H9 (cell line): ENCODE measurements at regions not wholly inside any gene's neighbourhood (a gene's known extent, or its start where the extent isn't known, plus 50 kb on each side); places are given as distances from the start of the nearest gene placed in this dataset.

ENCODE experiments used
- DNase-seq: peaks from one replicate; pipeline ENCODE4 v3.0.0-alpha.2; 2017
- H2AFZ ChIP-seq: one replicate; pipeline ENCODE4 v1.6.1; 2013; ENCODE audit warnings: mild to moderate bottlenecking, low read length, control low read depth, moderate library complexity
- H2AK5ac ChIP-seq: 2 replicates; pipeline ENCODE4 v1.6.1; 2013; ENCODE audit warnings: low read length, control low read depth, mixed read lengths; ENCODE audit not compliant: insufficient read length
- H2BK120ac ChIP-seq: one replicate; pipeline ENCODE4 v1.6.1; 2013; ENCODE audit warnings: low read depth, mild to moderate bottlenecking, low read length, control low read depth, inconsistent platforms; ENCODE audit not compliant: poor library complexity, severe bottlenecking
- H2BK12ac ChIP-seq: 2 replicates; pipeline ENCODE4 v1.6.1; 2013; ENCODE audit warnings: low read length, control low read depth, mixed read lengths, low read depth; ENCODE audit not compliant: insufficient read length
- H2BK15ac ChIP-seq: 2 replicates; pipeline ENCODE4 v1.6.1; 2013; ENCODE audit warnings: low read depth, low read length, control low read depth
- H2BK20ac ChIP-seq: one replicate; pipeline ENCODE4 v1.6.1; 2013; ENCODE audit warnings: low read depth, mild to moderate bottlenecking, low read length, control low read depth, inconsistent platforms; ENCODE audit not compliant: poor library complexity, severe bottlenecking
- H2BK5ac ChIP-seq: 2 replicates; pipeline ENCODE4 v1.6.1; 2013; ENCODE audit warnings: low read length, control low read depth, mixed read lengths; ENCODE audit not compliant: insufficient read length
- H3K14ac ChIP-seq: 2 replicates; pipeline ENCODE4 v1.6.1; 2013; ENCODE audit warnings: low read length, control low read depth; ENCODE audit not compliant: insufficient read depth
- H3K18ac ChIP-seq: 2 replicates; pipeline ENCODE4 v1.6.1; 2013; ENCODE audit warnings: low read depth, mild to moderate bottlenecking, mixed read lengths, low read length, control low read depth; ENCODE audit not compliant: insufficient read length
- H3K23ac ChIP-seq: 2 replicates; pipeline ENCODE4 v1.6.1; 2013; ENCODE audit warnings: low read length, control low read depth, mixed read lengths, low read depth; ENCODE audit not compliant: insufficient read length
- H3K23me2 ChIP-seq: 2 replicates; pipeline ENCODE4 v1.6.1; 2013; ENCODE audit warnings: low read depth, mild to moderate bottlenecking, mixed read lengths, low read length, control low read depth; ENCODE audit not compliant: insufficient read length, poor library complexity, severe bottlenecking
- H3K27ac ChIP-seq: 2 replicates; pipeline ENCODE4 v1.5.1; 2013; ENCODE audit warnings: low read length, control low read depth, mixed read lengths, low read depth; ENCODE audit not compliant: insufficient read length
- H3K27me3 ChIP-seq: 2 replicates; pipeline ENCODE4 v1.6.1; 2013; ENCODE audit warnings: low read length, control low read depth, inconsistent platforms; ENCODE audit not compliant: insufficient read depth
- H3K4ac ChIP-seq: 2 replicates; pipeline ENCODE4 v1.6.1; 2013; ENCODE audit warnings: low read depth, mild to moderate bottlenecking, control low read depth, inconsistent platforms, low read length, moderate library complexity
- H3K4me1 ChIP-seq: 2 replicates; pipeline ENCODE4 v1.6.1; 2013; ENCODE audit warnings: low read length, control low read depth, inconsistent platforms; ENCODE audit not compliant: insufficient read depth
- H3K4me2 ChIP-seq: 2 replicates; pipeline ENCODE4 v1.6.1; 2013; ENCODE audit warnings: low read length, control low read depth, mixed read lengths; ENCODE audit not compliant: insufficient read length, insufficient read depth
- H3K56ac ChIP-seq: 2 replicates; pipeline ENCODE4 v1.6.1; 2013; ENCODE audit warnings: low read depth, mild to moderate bottlenecking, mixed read lengths, low read length, control low read depth; ENCODE audit not compliant: insufficient read length
- H3K79me1 ChIP-seq: 2 replicates; pipeline ENCODE4 v1.6.1; 2013; ENCODE audit warnings: low read depth, mild to moderate bottlenecking, moderate library complexity, low read length, control low read depth, inconsistent platforms; ENCODE audit not compliant: insufficient read depth, poor library complexity, severe bottlenecking
- H3K79me2 ChIP-seq: 2 replicates; pipeline ENCODE4 v1.6.1; 2013; ENCODE audit warnings: low read length, control low read depth, inconsistent platforms; ENCODE audit not compliant: insufficient read depth
- H3K9ac ChIP-seq: 2 replicates; pipeline ENCODE4 v1.6.1; 2013; ENCODE audit warnings: low read length, control low read depth, mixed read lengths; ENCODE audit not compliant: insufficient read length; ENCODE audit errors: extremely low read depth
- H3K9me3 ChIP-seq: one replicate; pipeline ENCODE4 v1.6.1; 2013; ENCODE audit warnings: low read depth, low read length, inconsistent platforms; ENCODE audit not compliant: control insufficient read depth
- H3T11ph ChIP-seq: one replicate; pipeline ENCODE4 v1.6.1; 2013; ENCODE audit warnings: mild to moderate bottlenecking, low read length, control low read depth, inconsistent platforms
- H4K20me1 ChIP-seq: one replicate; pipeline ENCODE4 v1.6.1; 2013; ENCODE audit not compliant: control insufficient read depth, insufficient read length, insufficient read depth
- H4K5ac ChIP-seq: 2 replicates; pipeline ENCODE4 v1.6.1; 2013; ENCODE audit warnings: low read depth, mild to moderate bottlenecking, mixed read lengths, low read length, control low read depth; ENCODE audit not compliant: insufficient read length
- H4K8ac ChIP-seq: replicated peaks from 2 replicates; pipeline ENCODE4 v1.6.1; 2013; ENCODE audit warnings: low read length, control low read depth, mixed read lengths, low read depth; ENCODE audit not compliant: insufficient read length
- H4K91ac ChIP-seq: 2 replicates; pipeline ENCODE4 v1.6.1; 2013; ENCODE audit warnings: low read depth, mild to moderate bottlenecking, moderate library complexity, mixed read lengths, low read length, control low read depth; ENCODE audit not compliant: insufficient read length
- H3K27ac Mint-ChIP-seq, 3 experiments: 2 replicates in 2 of 3; 3 replicates in 1 of 3; pipeline ENCODE4 v1.8.0; 2020 to 2021; ENCODE audit warnings: mixed read lengths in 3 of 3, mild to moderate bottlenecking in 1 of 3, moderate library complexity in 1 of 3
- H3K27me3 Mint-ChIP-seq: 2 replicates; pipeline ENCODE4 v1.8.0; 2021; ENCODE audit warnings: low read depth, mild to moderate bottlenecking, moderate library complexity, mixed read lengths
- H3K36me3 Mint-ChIP-seq, 3 experiments: 2 replicates in 2 of 3; 3 replicates in 1 of 3; pipeline ENCODE4 v1.8.0; 2020 to 2021; ENCODE audit warnings: low read depth in 3 of 3, mixed read lengths in 3 of 3; ENCODE audit not compliant: insufficient read depth in 1 of 3
- H3K4me1 Mint-ChIP-seq, 2 experiments: 2 replicates each; pipeline ENCODE4 v1.8.0; 2020; ENCODE audit warnings: mixed read lengths in 2 of 2
- H3K4me3 Mint-ChIP-seq, 2 experiments: 2 replicates in 1 of 2; 3 replicates in 1 of 2; pipeline ENCODE4 v1.8.0; 2020 to 2021; ENCODE audit warnings: mild to moderate bottlenecking in 2 of 2, mixed read lengths in 2 of 2, moderate library complexity in 1 of 2
- H3K9me3 Mint-ChIP-seq, 2 experiments: 2 replicates in 1 of 2; 3 replicates in 1 of 2; pipeline ENCODE4 v1.8.0; 2020; ENCODE audit warnings: mild to moderate bottlenecking in 2 of 2, mixed read lengths in 2 of 2, moderate library complexity in 1 of 2
- CTCF ChIP-seq: fragments of 200-600 bp; sonication (generic); conservative IDR thresholded peaks from 3 replicates; pipeline ENCODE4 v1.8.0; 2021; ENCODE audit warnings: antibody characterized with exemption, mild to moderate bottlenecking
- WGBS: extraction: QIAGEN DNeasy Blood & Tissue Kit; methylation state at CpG from one replicate; pipeline ENCODE4 v1.1.7; 2013; ENCODE audit warnings: missing lambda C conversion rate, low lambda C conversion rate, mixed read lengths; ENCODE audit not compliant: insufficient read length; ENCODE audit errors: extremely low coverage; 5-methylcytosine and 5-hydroxymethylcytosine counted together

- no peak overlapping the region for H3K4me3 Mint-ChIP-seq
- Histone ChIP-seq H3T11ph (no peak overlapping the region), H2AK5ac (no peak overlapping the region), H3K18ac (no peak overlapping the region), H3K14ac (peak overlapping the region; percentile 17; the same call in 1 of the 2 replicates), H3K9ac (no peak overlapping the region), H4K8ac (no peak overlapping the region), H3K56ac (no peak overlapping the region), H2BK15ac (no peak overlapping the region), H2BK120ac (no peak overlapping the region), H4K91ac (no peak overlapping the region), H2BK20ac (no peak overlapping the region), H4K5ac (no peak overlapping the region), H3K23me2 (peaks cover 3% of the 10 kb centered on the region), H3K79me1 (no peaks in the 10 kb centered on the region), H3K9me3 (no peaks in the 10 kb centered on the region), H3K4me1 (no peaks in the 10 kb centered on the region; the same call in 1 of the 2 replicates), H3K27me3 (no peaks in the 10 kb centered on the region), H4K20me1 (no peaks in the 10 kb centered on the region), H3K27ac (no peak overlapping the region), H2AFZ (no peak overlapping the region), H3K4me2 (no peak overlapping the region), H3K4ac (no peak overlapping the region), H3K23ac (no peak overlapping the region), H2BK12ac (no peak overlapping the region), H2BK5ac (no peak overlapping the region), H3K79me2 (no peaks in the 10 kb centered on the region)
- no peak overlapping the region for H3K27ac Mint-ChIP-seq
- no peaks in the 10 kb centered on the region for H3K9me3 Mint-ChIP-seq
- no peaks in the 10 kb centered on the region; a peak in 1 of 7 replicates for H3K36me3 Mint-ChIP-seq
- H3K4me1 Mint-ChIP-seq: peaks cover 2% of the 10 kb centered on the region in 2 experiments; a peak in 1 of 4 replicates
- H3K27me3 Mint-ChIP-seq: peaks cover 21% of the 10 kb centered on the region
- WGBS: no CpG with 5 or more reads among the region's 14 CpGs
- no peak for DNase-seq
- no peak for TF ChIP-seq CTCF
Measured at GRCh38 chr22:49425356-49425755, 402.3 kb downstream of the BRD1 start.
